HL-60 (cell line): ENCODE measurements at regions not wholly inside any gene's neighbourhood (a gene's known extent, or its start where the extent isn't known, plus 50 kb on each side); places are given as distances from the start of the nearest gene placed in this dataset.

ENCODE experiments used
- DNase-seq, 2 experiments: peaks; one replicate each; pipeline ENCODE4 v3.0.0-alpha.2; 2010 to 2020; ENCODE audit warnings: low read depth in 1 of 2, low spot score in 1 of 2
- H3K27ac ChIP-seq: fragments of 250-450 bp; sonication (Bioruptor Pico); replicated peaks from 2 replicates; pipeline ENCODE4 v1.5.1; 2020; ENCODE audit warnings: mild to moderate bottlenecking, moderate library complexity
- H3K27me3 ChIP-seq: fragments of 250-450 bp; sonication (Bioruptor Pico); 2 replicates; pipeline ENCODE4 v1.5.1; 2021; ENCODE audit warnings: mild to moderate bottlenecking, moderate library complexity; ENCODE audit not compliant: insufficient read depth, poor library complexity, severe bottlenecking
- H3K4me3 ChIP-seq: replicated peaks from 2 replicates; pipeline ENCODE4 v1.5.1; 2011; ENCODE audit warnings: mild to moderate bottlenecking, control low read depth, low read length; ENCODE audit not compliant: insufficient read depth
- GABPA ChIP-seq: IDR thresholded peaks from 2 replicates; pipeline ENCODE4 v1.6.1; 2012; ENCODE audit warnings: low read depth
- POLR2AphosphoS5 ChIP-seq: IDR thresholded peaks from 2 replicates; pipeline ENCODE4 v1.6.1; 2012; ENCODE audit warnings: low read depth
- SPI1 ChIP-seq: IDR thresholded peaks from 2 replicates; pipeline ENCODE4 v1.6.1; 2012; ENCODE audit warnings: low read depth, mild to moderate bottlenecking, borderline replicate concordance
- TF ChIP-seq, protein P1 (sequence below): IDR thresholded peaks from one replicate; pipeline ENCODE4 v1.5.1; 2011; ENCODE audit warnings: low read length, control low read depth, inconsistent platforms; ENCODE audit not compliant: insufficient read depth
- TF ChIP-seq, protein P2 (sequence below): IDR thresholded peaks from 2 replicates; pipeline ENCODE4 v1.6.1; 2012; ENCODE audit warnings: low read depth; ENCODE audit not compliant: insufficient replicate concordance

DNA sequence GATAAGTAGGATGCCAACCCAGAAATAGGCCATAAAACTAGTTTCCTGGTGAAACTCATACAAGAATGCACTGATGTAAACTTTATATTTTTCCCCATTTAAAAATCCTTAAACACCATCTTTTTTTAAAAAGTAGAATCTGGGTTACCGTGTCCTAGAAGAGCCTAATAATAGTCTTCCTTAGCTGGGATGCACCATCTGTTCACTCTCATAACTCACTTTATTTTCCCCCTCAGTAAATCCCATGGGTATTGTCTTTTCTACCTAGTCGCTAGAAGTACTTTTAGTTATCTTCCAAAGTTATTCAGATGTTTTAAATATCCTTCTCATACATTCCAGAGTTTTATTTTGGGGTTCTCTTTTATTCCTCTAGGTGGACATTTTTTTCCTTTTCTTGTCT, 250.2 kb downstream of the PLA2G4A start:
- TF ChIP-seq POLR2AphosphoS5 (no peak), GABPA (no peak), SPI1 (no peak)
- TF ChIP-seq, protein P1, sequence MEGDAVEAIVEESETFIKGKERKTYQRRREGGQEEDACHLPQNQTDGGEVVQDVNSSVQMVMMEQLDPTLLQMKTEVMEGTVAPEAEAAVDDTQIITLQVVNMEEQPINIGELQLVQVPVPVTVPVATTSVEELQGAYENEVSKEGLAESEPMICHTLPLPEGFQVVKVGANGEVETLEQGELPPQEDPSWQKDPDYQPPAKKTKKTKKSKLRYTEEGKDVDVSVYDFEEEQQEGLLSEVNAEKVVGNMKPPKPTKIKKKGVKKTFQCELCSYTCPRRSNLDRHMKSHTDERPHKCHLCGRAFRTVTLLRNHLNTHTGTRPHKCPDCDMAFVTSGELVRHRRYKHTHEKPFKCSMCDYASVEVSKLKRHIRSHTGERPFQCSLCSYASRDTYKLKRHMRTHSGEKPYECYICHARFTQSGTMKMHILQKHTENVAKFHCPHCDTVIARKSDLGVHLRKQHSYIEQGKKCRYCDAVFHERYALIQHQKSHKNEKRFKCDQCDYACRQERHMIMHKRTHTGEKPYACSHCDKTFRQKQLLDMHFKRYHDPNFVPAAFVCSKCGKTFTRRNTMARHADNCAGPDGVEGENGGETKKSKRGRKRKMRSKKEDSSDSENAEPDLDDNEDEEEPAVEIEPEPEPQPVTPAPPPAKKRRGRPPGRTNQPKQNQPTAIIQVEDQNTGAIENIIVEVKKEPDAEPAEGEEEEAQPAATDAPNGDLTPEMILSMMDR, result no peak
- TF ChIP-seq, protein P2, sequence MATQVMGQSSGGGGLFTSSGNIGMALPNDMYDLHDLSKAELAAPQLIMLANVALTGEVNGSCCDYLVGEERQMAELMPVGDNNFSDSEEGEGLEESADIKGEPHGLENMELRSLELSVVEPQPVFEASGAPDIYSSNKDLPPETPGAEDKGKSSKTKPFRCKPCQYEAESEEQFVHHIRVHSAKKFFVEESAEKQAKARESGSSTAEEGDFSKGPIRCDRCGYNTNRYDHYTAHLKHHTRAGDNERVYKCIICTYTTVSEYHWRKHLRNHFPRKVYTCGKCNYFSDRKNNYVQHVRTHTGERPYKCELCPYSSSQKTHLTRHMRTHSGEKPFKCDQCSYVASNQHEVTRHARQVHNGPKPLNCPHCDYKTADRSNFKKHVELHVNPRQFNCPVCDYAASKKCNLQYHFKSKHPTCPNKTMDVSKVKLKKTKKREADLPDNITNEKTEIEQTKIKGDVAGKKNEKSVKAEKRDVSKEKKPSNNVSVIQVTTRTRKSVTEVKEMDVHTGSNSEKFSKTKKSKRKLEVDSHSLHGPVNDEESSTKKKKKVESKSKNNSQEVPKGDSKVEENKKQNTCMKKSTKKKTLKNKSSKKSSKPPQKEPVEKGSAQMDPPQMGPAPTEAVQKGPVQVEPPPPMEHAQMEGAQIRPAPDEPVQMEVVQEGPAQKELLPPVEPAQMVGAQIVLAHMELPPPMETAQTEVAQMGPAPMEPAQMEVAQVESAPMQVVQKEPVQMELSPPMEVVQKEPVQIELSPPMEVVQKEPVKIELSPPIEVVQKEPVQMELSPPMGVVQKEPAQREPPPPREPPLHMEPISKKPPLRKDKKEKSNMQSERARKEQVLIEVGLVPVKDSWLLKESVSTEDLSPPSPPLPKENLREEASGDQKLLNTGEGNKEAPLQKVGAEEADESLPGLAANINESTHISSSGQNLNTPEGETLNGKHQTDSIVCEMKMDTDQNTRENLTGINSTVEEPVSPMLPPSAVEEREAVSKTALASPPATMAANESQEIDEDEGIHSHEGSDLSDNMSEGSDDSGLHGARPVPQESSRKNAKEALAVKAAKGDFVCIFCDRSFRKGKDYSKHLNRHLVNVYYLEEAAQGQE, result no peak
- H3K27ac ChIP-seq, result no peak overlapping the region
- H3K27me3 ChIP-seq, result peaks cover 2% of the 10 kb centered on the region
- H3K4me3 ChIP-seq, result no peak overlapping the region
- no peak for DNase-seq

DNA sequence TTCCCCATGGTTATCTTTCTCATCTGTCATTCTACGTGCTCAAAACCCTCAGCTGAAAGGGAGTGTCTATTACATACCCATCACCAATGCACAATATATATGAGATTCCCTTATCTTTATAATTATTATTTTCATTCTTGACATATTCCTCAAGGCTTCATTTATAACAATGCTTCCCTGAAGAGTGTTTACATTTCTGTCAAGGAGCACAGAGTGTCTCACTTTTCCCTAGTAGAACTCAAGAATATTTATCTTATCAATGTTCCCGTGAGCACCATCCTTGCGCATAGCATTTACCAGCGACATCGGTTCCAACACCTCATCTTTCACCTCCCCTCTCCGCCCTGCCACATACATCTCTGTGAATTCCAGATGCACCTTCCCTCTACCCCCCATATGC, 250.6 kb downstream of the PLA2G4A start:
- no peak for DNase-seq
- H3K4me3 ChIP-seq, result no peak overlapping the region
- TF ChIP-seq, protein P1, result no peak
- TF ChIP-seq SPI1, result no peak
- TF ChIP-seq, protein P2, result no peak
- no peak for TF ChIP-seq GABPA
- no peak for TF ChIP-seq POLR2AphosphoS5
- peaks cover 2% of the 10 kb centered on the region for H3K27me3 ChIP-seq
- no peak overlapping the region for H3K27ac ChIP-seq

DNA sequence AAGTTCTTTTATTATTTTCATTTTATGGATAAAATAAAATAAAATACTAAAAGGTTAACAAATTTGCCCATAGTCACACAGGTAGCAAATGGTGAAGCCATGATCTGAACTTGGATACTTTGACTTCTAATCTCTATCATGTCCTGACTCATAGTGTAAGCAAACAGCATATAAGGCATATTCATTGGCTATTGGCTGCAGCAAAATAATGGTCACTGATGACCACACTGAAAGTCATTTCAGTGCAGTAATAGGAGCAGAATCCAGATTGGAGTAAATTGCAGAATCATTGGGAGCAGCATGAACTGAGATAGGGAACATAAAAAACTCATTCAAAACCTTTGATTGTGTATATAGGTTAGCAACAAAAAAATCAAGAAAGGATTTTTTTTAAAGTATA, 262.9 kb downstream of the PLA2G4A start:
- H3K27ac ChIP-seq, result no peak overlapping the region

More for the DNA sequence above, 262.9 kb downstream of the PLA2G4A start:
- no peak for DNase-seq
- TF ChIP-seq POLR2AphosphoS5, result no peak
- TF ChIP-seq GABPA, result no peak
- TF ChIP-seq SPI1, result no peak
- TF ChIP-seq, protein P2, result no peak
- TF ChIP-seq, protein P1, result no peak
- no peak overlapping the region for H3K4me3 ChIP-seq
- H3K27me3 ChIP-seq, result no peaks in the 10 kb centered on the region
